Hypothalamus (tissue), 51 donors: ENCODE measurements at regions not wholly inside any gene's neighbourhood (a gene's known extent, or its start where the extent isn't known, plus 50 kb on each side); places are given as distances from the start of the nearest gene placed in this dataset.

Experiments used
- DNase-seq, 51 donors: peaks; one replicate each; lab custom pipeline; 2025; lab: John Stamatoyannopoulos, UW

DNA sequence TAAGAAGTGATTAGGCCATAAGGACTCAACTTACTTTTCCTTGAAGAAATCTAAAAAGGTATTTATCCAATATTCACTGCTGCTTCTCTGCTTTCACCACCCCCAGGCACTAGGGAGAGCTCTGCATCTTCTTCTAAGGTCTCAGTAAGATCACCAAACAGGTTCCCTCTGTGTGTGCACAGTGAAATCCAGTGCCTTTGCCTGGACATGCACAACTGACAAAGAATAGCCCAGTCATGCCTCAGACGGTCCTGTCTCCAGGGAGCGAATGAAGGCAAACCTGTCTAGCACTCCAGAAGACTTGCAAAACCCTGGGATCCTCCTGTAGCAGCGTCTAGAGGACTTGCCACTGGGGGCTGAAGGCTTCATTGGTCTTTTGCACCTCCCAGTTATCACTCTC lies 344.5 kb upstream of the LRATD1 start:
- no peak for DNase-seq

DNA sequence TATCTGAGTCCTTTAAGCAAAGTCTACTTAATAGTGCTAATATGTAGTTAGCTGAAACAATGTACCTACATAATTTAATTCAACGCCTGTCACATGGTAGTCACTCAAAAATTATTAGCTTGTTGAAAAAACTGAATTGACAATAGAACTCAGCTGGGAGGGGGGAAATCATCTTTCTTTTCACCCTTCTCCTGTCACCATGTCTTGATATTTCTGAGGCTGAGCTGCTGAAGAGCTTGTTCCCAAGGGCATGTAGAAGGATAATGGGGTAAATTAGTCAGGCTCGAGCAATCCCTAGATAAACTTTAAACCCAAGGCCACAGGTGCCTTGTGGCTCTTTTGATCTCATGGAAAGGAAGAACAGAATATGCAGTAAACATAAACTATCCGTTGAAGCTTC lies 339.6 kb upstream of the LRATD1 start:
- no peak for DNase-seq

DNA sequence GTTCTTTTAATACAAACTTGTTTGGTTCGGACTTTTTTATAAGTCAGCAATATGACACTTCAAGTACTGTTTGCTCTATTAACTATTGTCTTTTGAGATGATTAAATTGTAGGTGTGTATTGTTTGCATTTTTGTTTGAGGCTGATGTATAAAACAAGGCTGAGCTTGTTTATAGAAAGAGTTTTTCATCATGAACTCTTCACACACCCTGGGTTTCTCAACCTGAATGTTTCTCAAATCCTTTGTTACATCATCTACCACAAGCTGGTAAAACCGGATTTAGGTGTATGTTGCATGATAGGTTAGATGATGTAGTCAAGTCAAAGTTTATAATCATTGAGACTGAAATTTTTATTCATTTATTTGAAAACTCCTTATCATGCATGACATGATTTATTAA lies 335.2 kb upstream of the LRATD1 start:
- DNase-seq: no peak

DNA sequence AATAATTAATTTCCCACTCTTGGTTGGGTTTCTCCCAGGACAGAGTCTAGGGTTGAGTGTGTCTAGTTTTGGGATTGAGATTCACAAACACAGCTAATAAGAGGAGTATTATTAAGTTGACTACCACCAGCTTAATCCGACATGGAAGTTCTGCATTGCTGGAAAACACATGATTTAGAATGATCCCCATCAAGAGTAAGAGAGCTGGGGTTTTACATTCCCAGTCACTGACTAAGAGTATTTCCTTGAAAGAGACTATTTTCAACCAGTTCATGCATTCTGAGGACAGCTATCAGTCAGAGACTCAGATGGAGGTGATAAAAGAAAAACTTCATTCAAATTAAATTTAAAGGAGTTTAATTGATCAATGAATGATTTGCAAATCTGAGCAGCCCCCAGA lies 334.6 kb upstream of the LRATD1 start:
- no peak for DNase-seq

DNA sequence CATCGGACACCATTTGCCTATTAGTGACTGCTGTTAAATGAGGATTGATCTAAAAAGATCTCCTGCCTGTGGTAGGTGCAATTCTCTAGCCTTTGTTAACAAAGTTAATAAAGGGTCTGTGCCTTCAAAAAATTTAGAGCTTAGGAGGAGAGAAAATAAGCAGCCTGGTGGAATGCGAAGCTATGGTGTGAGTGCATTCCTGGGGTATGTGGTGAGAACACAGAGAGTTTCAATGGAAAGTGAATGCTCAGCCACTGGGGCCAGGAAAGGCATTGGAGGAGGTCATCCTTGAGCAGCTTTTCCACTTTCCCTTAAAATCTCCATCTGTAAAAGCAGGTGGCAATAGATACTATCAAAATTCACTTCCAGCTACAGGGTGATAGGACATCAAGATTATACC lies 331.2 kb upstream of the LRATD1 start:
- no peak for DNase-seq

DNA sequence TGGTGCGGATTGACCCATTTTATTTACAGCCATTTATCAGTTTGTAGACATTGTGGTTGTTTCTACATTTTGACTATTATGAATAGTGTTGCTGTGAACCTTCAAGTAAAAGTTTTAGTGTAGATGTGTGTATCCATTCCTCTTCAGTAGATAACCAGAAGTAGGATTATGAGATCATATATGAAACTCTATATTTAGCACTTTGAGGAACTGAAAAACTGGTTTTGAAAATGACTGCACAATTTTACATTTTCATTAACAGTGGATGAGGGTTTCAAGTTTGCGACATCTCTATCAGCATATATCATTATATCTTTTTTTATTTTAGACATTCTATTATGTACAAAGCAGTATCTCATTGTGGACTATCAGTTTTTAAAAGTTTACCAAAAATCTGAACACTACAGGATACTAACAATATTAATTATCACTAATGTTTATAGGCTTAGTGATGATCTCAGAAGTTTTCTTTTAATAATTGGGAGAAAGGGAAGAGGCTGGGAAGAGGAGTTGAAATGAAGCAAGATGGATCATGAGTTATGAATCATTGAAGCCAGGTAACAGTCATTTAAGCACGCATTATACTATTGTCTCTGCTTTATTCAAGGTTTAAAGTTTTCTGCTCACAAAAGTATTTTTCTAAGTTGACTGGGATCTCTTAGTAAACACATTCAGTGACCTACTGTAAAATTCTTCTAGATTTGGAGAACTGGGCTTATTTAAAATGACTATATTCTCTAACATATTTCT lies 329.0 kb upstream of the LRATD1 start:
- no peak for DNase-seq

DNA sequence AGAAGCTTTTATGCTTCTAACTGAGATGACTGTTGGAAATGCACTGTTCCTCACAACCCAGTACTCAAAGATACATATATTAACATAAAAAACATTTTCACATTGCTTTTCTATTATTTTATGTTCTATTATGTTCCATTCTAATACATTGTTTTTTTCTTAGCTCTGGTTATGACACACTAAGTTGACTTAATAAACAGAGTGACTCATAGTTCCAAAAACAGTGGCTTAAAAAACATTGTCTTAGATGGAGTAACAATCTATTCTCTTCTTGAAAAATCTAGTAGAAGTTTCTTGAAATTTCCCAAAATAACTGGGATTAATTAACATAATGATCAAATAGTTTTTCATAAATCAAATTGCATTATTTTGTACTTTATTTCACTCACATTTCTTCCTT lies 328.2 kb upstream of the LRATD1 start:
- no peak for DNase-seq

DNA sequence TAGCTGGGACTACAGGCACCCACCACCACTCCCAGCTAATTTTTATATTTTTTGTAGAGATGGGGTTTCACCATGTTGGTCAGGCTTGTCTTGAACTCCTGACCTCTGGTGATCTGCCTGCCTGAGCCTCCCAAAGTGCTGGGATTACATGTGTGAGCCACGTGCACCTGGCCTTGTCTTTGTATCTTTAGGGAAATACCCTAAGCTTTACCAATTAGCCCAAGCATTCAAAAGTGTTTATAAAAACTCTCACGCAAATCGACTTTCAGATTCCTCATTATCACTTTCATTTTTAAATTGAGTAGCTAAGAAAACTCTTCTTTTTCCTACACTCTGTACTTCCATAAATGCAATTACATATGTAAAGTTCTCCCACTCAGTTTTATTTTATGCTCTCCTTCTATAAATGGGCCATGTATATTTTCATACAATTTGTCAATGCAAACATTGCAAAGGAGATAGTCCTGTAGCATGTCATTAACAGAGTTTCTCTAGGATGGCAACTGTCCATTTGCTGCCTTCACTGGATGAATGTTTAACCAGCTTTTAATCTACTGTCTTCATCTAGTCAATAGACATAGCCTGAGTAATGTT lies 326.2 kb upstream of the LRATD1 start:
- no peak for DNase-seq

DNA sequence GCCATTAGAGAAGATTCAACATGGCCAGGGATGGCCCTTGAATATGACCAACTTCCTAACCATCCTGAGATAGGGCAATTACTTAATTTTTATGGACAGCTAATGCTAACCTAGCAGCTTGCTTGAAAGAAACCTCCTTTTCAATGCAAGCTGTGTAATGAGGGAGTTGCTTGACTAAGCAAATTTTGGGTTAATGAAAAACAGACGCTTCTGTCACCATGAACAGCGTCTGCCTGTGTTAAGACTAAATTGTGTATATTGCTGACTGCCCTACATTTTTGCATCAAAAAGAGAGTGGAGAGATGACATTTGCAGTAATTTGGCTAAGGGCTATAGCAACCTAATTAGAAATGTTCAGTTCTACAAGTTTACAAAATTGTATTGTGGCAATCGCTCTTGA lies 319.2 kb upstream of the LRATD1 start:
- DNase-seq: no peak

DNA sequence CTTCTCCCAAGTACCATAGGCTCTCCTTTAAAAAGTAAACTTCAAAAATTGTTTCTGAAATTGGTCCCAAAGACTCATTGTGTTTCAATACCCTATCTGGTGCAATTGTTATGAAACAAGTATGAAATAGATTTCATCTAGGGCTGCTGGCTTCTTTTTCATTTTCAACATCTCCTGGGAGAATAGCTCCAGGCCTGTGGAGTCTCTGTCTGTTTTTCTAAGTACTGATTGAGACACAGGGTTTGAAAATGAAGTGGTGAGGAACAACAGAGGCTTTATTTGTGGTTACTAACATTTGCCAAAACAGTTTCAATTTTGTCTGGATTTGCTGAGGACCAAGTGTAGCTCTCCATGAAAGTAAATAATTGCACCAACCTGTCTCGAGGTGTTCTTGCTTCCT lies 315.9 kb upstream of the LRATD1 start:
- no peak for DNase-seq

DNA sequence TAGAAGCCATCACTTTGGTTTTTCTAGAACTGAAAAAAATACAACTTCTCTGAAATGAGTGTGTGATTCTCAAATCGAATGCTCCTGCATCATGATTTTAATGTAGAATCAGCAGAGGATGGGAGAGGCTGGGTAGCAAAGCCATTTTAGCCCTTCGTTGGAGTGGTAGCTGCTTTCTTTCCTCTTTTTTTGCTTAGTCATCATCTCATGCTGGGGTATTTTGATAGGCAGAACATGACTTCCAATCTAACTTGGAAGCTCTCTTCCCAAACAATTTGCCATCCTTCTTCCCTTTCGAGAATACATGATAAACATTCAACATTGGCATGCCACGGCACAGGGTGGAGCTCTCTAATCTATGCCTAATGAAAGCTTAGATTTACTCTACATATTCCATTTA lies 311.2 kb upstream of the LRATD1 start:
- no peak for DNase-seq

DNA sequence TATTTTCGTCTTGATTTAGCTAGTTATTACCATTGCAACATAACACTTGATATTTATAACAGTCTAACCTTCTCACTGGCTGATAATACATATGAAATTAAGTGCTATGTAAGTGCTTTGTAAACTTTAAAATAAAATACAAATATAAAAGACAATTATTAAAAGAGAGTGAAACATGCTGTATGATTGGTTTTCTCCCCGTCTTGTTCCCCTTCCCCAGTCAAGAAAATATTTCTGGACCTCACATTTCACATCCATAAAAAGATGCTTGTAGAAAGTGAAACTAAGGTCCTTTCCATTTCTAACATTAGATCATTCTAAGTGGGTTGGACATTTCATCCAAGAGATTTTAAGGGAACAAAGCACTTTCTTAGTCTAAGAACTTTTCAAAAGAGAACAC lies 310.2 kb upstream of the LRATD1 start:
- no peak for DNase-seq

DNA sequence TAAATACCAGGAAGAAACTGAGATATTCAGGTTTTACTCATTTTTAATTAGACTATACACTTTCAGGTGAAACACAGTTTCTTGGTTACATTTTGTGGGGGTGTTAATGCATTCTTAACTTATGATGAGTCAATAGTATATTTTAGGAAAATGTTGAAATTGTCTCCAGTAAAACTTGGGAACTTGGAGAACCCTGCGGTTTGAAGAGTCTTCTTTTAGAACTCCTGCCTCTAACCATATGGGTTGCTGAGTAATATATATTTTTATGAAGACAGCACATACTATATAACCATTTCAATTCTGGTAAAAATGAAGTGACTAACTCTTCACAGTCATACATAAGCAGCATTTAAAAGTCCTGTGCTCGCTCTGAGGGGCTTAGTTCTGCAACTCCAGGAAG lies 308.2 kb upstream of the LRATD1 start:
- DNase-seq: peak in 1 of 51 donors; percentile 6

DNA sequence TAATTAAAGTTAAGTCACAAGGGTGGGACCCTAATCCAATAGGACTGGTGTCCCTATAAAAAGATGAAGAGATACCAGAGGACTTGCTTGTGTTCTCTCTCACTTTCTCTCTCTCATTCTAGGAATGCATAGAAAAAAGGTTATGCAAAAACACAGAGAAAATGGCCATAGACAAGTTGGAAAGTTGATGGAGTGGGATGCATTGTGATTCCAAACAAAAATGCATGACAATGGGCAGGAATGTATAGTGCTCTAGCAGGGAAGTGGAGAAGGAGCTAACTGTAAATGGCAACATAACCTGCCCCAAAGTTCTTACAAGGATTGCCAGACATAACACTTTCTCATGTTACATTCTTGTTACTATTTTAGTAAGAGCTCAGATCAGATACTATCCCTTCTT lies 301.6 kb upstream of the LRATD1 start:
- no peak for DNase-seq

DNA sequence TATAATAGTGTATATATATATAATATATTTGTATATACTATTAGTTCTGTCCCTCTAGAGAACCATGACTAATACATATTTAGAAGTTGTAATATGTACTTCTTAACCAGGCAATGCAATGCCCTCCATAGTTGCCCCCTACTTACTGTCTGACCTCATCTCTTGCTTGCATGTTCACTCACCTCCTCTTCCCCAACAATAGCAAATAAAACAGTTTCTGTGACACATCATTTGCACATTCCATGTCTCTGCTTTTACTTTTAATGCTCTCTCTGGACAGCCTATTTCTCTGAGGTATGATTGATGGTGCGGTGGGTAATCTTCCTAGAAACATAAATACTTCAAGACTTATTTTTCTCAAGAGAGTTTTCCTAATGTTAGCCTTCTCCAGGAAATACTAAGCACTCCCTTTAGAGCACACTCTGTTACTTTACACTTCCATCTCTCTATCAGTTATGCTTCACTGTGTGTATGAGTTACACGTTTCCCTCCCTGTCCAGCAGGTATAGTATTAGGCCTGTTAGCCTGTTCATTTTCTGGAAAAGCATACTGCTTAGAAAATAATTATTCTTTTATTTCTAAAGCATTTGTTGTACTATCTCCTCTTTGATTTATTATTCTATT lies 295.6 kb upstream of the LRATD1 start:
- DNase-seq: no peak

DNA sequence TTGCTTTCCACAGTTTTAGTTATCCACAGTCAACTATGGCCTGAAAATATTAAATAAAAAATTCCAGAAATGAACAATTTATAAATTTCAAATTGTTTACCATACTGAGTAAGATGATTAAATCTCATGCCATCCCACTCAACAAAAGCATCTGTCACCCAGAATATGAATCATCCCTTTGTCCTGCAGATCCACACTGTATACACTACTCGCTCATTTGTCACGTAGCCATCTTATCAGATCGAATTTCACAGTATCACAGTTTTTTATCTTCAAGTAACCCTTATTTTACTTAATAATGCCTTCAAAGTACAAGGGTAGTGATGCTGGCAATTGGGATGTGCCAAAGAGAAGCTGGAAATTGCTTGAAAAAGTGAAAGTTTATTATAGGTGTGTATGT lies 291.8 kb upstream of the LRATD1 start:
- no peak for DNase-seq

DNA sequence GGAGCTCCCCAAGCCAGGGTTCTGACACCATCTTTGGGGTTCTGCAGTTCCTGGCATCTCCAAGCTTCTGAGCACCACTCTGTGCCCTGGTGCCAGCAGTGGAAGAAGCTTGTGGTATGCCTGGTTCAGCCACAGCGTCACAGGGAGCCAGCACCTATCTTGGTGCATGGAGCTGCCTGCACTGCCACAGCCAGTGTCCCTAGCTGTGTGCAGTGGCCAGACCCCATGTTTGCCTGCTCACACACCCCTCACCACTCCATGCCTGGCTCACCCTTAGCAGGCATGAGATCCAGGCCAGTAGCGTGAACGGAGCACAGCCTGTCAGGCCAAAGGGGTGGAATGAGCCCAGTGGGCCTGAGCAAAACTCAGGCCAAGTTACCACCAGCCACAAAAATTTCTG lies 290.2 kb upstream of the LRATD1 start:
- no peak for DNase-seq

DNA sequence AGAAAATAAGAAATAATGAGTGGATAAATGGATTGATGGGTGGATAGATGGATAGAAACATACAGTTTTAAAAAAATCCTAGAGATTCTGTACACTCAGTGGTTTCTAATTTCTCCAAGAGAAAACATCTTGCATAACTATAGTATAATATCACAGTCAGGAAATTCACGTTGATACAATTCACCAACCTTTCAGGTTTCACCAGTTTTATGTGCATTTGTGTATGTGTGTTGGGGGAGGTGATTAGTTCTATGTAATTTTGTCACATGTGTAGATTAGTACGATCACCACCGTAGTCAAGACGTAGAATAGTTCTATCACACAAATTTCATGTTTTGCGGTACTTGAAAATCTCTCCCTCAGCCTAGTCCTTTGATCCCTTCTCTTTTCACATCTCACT lies 288.2 kb upstream of the LRATD1 start:
- DNase-seq: no peak

DNA sequence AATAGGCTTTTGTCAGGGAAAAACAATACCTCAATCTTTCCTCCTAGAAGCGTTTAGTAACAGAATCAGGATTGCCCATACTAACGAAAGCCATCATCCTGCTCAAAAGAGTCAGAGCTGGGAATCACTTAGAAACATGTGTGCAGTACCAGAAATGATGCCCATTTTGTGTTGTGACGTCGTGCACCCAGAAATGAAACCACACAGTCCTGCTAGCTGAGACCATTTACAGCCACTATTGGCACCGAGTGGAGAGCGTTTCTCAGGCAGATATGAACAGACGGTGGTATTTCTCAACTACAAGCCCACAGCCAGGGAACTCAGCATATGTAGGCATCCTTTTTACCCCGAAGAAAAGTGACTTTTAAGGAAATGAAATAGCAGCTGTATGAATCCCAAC lies 284.3 kb upstream of the LRATD1 start:
- peak in 1 of 51 donors; percentile 28 for DNase-seq

DNA sequence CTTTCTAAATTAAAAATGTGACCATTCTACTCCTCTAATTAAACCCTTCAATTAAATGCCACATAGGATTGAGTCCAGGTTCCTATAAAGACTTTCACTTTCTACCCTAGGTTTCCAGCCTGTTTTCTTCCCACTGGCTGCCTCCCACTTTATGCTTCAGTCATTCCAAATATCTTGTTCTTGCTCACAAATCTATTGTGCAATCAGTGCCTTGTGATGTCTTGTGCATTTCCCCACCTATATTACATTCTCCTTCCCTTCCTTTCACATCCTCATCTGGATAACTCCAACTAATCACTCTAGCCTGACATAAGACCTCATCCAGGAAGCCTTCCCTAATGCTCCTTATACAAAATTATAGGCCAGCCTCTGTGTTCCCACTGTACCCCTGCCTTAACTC lies 281.7 kb upstream of the LRATD1 start:
- DNase-seq: no peak

DNA sequence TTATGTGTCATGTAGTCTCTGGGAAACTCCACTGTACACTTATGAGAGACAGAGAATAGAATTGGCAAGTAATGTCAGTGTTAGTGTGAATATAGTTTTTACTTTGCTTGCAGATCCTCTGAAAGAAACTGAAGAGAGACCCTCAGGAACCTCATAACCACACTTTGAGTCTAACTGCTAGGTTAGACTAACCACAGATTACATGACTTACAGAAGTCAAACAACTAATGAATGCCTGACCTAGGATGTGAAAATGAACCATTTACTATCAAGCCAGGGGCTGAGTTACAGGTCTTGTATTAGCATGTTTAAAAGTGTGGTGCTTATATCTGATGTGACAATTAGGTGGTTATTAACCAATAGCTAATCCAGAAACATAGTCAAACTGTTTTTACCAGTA lies 280.4 kb upstream of the LRATD1 start:
- no peak for DNase-seq

DNA sequence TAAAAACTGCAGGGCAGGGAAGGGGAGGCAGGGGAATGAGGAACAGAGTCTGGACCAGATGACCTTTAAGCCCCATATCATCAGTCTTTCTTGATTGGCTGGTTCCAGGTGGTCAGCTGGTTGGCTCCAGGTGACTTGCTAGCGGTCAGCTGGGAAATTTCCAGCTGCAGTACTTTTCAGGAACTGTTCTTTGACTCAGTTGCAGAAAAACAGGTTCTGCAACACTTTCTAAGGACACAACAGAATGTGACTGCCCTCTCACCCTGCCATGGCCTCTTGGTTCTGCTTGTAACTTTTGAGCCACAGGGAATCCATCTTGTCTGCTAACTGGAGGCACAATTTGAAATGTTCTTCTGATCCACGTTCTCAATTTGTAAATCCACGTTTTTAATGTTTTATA lies 278.3 kb upstream of the LRATD1 start:
- no peak for DNase-seq
